Nephron (organoid): ENCODE measurements at regions not wholly inside any gene's neighbourhood (a gene's known extent, or its start where the extent isn't known, plus 50 kb on each side); places are given as distances from the start of the nearest gene placed in this dataset.

Experiments used
- H3K27ac Mint-ChIP-seq, 3 experiments: 2 replicates each; pipeline ENCODE4 v1.8.0; 2020; ENCODE audit warnings: mixed read lengths in 3 of 3, mild to moderate bottlenecking in 2 of 3, moderate library complexity in 1 of 3
- H3K27me3 Mint-ChIP-seq: 2 replicates; pipeline ENCODE4 v1.8.0; 2021; ENCODE audit warnings: low read depth, mild to moderate bottlenecking, moderate library complexity, mixed read lengths
- H3K36me3 Mint-ChIP-seq: 2 replicates; pipeline ENCODE4 v1.8.0; 2020; ENCODE audit warnings: low read depth, mixed read lengths
- H3K4me1 Mint-ChIP-seq: 2 replicates; pipeline ENCODE4 v1.8.0; 2020; ENCODE audit warnings: mixed read lengths
- H3K4me3 Mint-ChIP-seq, 3 experiments: 2 replicates each; pipeline ENCODE4 v1.8.0; 2020; ENCODE audit warnings: mild to moderate bottlenecking in 3 of 3, mixed read lengths in 3 of 3, moderate library complexity in 2 of 3
- H3K9me3 Mint-ChIP-seq: 2 replicates; pipeline ENCODE4 v1.8.0; 2020; ENCODE audit warnings: mixed read lengths
- CTCF ChIP-seq, 3 experiments: fragments of 200-600 bp; sonication (generic); IDR thresholded peaks; one replicate each; pipeline ENCODE4 v1.5.0; 2021; ENCODE audit warnings: antibody characterized with exemption in 3 of 3; ENCODE audit not compliant: unreplicated experiment in 3 of 3

- no peaks in the 10 kb centered on the region for H3K9me3 Mint-ChIP-seq
- H3K36me3 Mint-ChIP-seq, result no peaks in the 10 kb centered on the region
- no peak for TF ChIP-seq CTCF (IDR thresholded peaks at IDR 0.05; ENCODE audit: unreplicated experiment in 3 of 3)
- H3K27me3 Mint-ChIP-seq, result peaks cover 5% of the 10 kb centered on the region
- H3K27ac Mint-ChIP-seq, result no peak overlapping the region
- no peaks in the 10 kb centered on the region for H3K4me1 Mint-ChIP-seq
- no peak overlapping the region for H3K4me3 Mint-ChIP-seq
These were observed 159.2 kb upstream of the PRSS1 start for GRCh38 chr7:142590077-142590476.

GRCh38 chr7:142587578-142588191 lies 161.6 kb upstream of the PRSS1 start:
- Mint-ChIP-seq H3K36me3 (no peaks in the 10 kb centered on the region), H3K27ac (no peak overlapping the region), H3K4me1 (peaks cover 5% of the 10 kb centered on the region), H3K27me3 (no peaks in the 10 kb centered on the region), H3K4me3 (no peak overlapping the region), H3K9me3 (no peaks in the 10 kb centered on the region)
- peak in 2 of 3 experiments; percentile 16 to 45 for TF ChIP-seq CTCF (IDR thresholded peaks at IDR 0.05; ENCODE audit: unreplicated experiment in 3 of 3)

GRCh38 chr7:142586611-142587010 lies 162.7 kb upstream of the PRSS1 start:
- Mint-ChIP-seq H3K4me3 (no peak overlapping the region), H3K27ac (no peak overlapping the region), H3K27me3 (no peaks in the 10 kb centered on the region), H3K9me3 (no peaks in the 10 kb centered on the region), H3K36me3 (no peaks in the 10 kb centered on the region), H3K4me1 (peaks cover 5% of the 10 kb centered on the region)
- no peak for TF ChIP-seq CTCF (IDR thresholded peaks at IDR 0.05; ENCODE audit: unreplicated experiment in 3 of 3)

- Mint-ChIP-seq H3K9me3 (no peaks in the 10 kb centered on the region), H3K27me3 (no peaks in the 10 kb centered on the region), H3K36me3 (no peaks in the 10 kb centered on the region), H3K4me3 (no peak overlapping the region), H3K4me1 (peaks cover 5% of the 10 kb centered on the region), H3K27ac (no peak overlapping the region)
- TF ChIP-seq CTCF (IDR thresholded peaks at IDR 0.05; ENCODE audit: unreplicated experiment in 3 of 3), result no peak
These were observed 163.8 kb upstream of the PRSS1 start for GRCh38 chr7:142585425-142585824.

GRCh38 chr7:142584765-142585164 lies 164.5 kb upstream of the PRSS1 start:
- Mint-ChIP-seq H3K9me3 (no peaks in the 10 kb centered on the region), H3K27me3 (no peaks in the 10 kb centered on the region), H3K4me3 (no peak overlapping the region), H3K27ac (no peak overlapping the region), H3K4me1 (peaks cover 5% of the 10 kb centered on the region), H3K36me3 (no peaks in the 10 kb centered on the region)
- TF ChIP-seq CTCF (IDR thresholded peaks at IDR 0.05; ENCODE audit: unreplicated experiment in 3 of 3), result no peak

- Mint-ChIP-seq H3K9me3 (no peaks in the 10 kb centered on the region), H3K4me1 (peaks cover 5% of the 10 kb centered on the region), H3K4me3 (no peak overlapping the region), H3K27me3 (no peaks in the 10 kb centered on the region), H3K36me3 (no peaks in the 10 kb centered on the region), H3K27ac (no peak overlapping the region)
- no peak for TF ChIP-seq CTCF (IDR thresholded peaks at IDR 0.05; ENCODE audit: unreplicated experiment in 3 of 3)
These were observed 165.8 kb upstream of the PRSS1 start for GRCh38 chr7:142583446-142583845.
